NCI-H226 (cell line): ENCODE measurements at regions not wholly inside any gene's neighbourhood (a gene's known extent, or its start where the extent isn't known, plus 50 kb on each side); places are given as distances from the start of the nearest gene placed in this dataset.
"Not testable (repeated sequence)": the region's sequence is repeated elsewhere in the genome, so short reads cannot be mapped to it uniquely, and the experiment has no call there.

Experiments used
- DNase-seq: peaks from one replicate; pipeline ENCODE4 v3.0.0-alpha.2; 2015

- DNase-seq: no peak
Observed at GRCh38 chr2:19198381-19198780, 160.0 kb downstream of the OSR1 start.

DNA sequence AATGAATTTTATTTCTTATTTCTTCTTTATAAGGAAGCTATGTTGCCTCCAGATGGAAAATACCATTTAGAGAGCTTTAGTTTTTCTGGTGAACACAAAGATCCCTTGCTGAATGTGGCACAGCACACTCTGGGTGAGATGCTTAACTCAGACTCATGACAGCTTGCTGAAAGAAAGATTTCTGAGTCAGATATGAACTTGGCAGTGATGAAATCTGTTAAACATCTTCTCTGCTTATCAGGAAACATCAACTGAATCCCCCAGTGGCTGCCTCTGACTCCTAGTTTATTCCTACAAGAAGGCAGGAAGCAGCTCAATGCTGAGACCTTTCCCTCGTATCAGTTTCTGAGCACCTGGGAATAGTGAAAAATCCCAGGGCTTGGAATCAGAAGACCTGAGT is 162.8 kb downstream of the OSR1 start:
- no peak for DNase-seq

GRCh38 chr2:19189391-19189790 is 169.0 kb downstream of the OSR1 start:
- DNase-seq: no peak

DNA sequence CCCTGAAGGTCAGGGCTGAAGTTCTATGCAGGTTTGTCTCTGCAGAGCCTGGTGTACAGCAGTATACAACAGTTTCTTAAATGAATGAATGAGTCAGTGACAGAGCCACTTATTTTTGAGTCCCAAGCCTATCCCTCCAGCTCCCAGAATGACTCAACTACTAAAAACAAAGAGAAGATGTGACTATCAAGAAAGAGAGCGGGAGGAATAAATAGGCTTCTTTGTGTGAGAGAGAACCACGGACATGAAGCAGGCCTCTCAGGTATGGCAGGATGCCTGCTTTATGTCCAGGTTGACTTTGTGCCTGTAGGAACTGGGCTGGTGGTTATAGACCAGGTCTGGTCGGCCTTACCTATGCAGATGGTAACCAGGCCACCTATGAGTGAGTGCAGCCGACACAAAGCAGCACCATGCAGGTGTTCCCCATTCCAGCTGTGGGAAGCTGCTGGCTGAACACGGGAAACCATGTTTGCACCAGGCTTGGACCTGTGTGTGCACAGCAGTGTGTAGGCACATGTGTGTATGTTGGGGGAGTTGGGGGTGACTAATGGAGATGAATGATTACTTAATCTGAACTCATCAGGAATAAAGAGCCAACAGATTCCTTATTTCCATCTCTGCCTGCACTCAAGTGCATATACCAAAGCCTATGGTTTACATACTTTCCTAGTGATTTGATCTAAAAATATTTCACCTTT is 171.0 kb downstream of the OSR1 start:
- DNase-seq: no peak

- DNase-seq: peak; percentile 10
Observed at GRCh38 chr2:19185086-19185485, 173.3 kb downstream of the OSR1 start.

- DNase-seq: peak; percentile 66
Observed at GRCh38 chr2:19178175-19178574, 180.2 kb downstream of the OSR1 start.

DNA sequence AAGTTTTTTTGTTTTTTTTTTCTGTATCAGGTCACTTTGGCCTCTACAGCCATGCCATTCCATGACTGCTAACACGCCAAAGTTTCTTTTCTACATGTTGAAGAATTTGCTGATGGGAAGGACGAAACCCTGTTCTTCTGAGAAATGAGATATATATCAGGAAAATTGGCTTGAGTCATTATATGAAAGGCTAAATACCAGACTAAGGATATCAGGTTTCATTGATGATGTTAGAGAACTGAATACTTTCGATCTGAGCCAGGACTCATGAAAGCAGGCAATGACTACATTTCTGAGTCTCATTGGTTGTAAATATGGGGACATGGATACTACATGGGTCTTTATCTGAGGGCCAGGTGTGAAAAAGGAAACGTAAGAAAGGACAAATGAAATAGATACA is 181.4 kb downstream of the OSR1 start:
- no peak for DNase-seq

GRCh38 chr2:19176172-19176852 is 182.1 kb downstream of the OSR1 start:
- DNase-seq: no peak

DNA sequence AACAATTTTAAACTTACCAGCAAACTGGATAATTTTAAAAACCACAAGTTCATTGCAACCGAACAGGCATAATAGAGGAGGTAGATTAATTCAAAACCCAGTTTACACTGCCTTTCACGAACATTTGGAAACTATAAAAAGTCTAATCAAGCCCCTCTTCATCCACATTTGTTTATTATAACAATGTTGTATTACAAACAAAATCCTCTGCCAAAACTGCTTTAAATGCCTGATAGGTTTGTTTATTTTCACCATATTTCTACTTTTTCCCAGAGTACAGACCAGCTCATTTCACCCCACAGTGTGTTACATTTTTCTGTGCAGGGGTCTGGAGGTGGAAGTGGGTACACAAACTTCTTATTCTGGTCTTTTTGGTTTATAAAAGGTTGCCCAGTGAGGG is 184.2 kb downstream of the OSR1 start:
- DNase-seq: no peak

DNA sequence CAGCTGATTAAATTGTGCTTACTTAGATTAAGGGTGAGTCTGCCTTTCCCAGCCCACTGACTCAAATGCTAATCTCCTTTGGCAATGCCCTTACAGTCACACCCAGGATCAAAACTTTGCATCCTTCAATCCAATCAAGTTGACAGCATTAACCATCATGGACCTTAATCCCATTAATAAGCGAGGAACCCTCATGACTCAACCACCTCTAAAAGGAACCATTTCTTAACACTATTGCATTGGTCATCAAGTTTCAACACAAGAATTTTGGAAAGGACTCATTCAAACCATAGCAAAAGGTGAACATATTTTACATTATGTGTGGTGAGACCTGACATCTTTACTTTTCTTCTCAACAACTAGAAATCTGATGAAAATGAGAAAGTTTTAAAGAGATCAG is 187.0 kb downstream of the OSR1 start:
- no peak for DNase-seq

GRCh38 chr2:19169134-19169768 is 189.2 kb downstream of the OSR1 start:
- DNase-seq: no peak

- not testable (repeated sequence) for DNase-seq
Observed at GRCh38 chr2:19164099-19164498, 194.3 kb downstream of the OSR1 start.

DNA sequence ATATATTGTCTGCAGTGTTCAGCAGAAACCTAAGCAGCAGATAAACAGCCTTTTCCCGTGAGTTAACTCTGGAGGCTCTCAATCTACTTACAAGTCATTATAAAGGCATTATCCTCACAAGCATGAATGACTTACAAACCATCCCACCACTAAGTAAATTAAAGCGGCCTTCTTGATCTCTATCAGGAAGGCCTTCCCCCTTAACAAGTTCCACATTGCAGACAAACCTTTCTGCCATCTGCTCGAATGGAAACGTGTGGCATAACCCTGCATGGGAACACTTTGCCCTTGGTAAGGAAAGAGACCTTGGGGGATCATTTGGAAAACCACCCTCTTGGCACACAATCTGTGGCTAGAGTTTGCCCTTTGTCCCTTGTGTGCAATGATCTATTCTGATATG is 199.5 kb downstream of the OSR1 start:
- no peak for DNase-seq

DNA sequence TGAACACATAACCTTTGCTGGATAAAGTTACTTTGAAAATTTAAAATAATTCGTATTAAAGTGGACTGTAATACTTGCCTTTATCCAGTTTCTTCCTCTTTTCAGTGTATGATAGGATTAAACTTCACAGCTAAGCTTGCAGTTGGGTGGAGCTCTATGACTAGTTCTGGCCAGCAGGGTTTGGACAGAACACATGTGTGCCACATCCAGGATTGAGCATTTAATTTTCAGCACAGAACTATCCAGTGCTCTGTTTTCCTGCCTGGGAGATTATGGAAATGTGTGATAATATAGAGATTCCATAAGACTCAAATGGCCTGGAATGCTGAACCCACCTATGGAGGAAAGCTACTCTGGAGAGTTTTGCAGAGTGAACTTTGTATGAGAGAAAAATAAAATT is 200.2 kb downstream of the OSR1 start:
- no peak for DNase-seq

GRCh38 chr2:19156646-19157045 is 201.8 kb downstream of the OSR1 start:
- DNase-seq: no peak

- DNase-seq: no peak
Observed at GRCh38 chr2:19150726-19151125, 207.7 kb downstream of the OSR1 start.

DNA sequence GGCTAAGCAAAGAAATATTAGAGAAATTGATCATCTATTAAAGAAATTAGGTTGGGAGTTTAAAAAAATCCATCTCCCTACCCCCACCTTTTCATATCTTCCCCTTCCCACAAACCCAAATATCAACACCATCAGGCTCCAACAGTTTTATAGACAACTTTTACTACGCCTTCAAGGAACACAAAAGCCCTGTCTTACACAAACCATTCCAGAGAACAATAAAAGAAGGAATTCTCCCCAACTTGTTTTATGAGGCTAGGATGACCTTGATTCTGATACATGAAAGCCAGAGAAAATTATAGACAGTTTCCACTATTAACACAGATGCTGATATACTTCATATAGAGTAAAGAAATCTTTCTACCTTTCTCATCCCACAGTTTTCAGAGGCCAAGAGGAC is 211.6 kb downstream of the OSR1 start:
- no peak for DNase-seq

- no peak for DNase-seq
Observed at GRCh38 chr2:19141234-19142004, 217.0 kb downstream of the OSR1 start.

DNA sequence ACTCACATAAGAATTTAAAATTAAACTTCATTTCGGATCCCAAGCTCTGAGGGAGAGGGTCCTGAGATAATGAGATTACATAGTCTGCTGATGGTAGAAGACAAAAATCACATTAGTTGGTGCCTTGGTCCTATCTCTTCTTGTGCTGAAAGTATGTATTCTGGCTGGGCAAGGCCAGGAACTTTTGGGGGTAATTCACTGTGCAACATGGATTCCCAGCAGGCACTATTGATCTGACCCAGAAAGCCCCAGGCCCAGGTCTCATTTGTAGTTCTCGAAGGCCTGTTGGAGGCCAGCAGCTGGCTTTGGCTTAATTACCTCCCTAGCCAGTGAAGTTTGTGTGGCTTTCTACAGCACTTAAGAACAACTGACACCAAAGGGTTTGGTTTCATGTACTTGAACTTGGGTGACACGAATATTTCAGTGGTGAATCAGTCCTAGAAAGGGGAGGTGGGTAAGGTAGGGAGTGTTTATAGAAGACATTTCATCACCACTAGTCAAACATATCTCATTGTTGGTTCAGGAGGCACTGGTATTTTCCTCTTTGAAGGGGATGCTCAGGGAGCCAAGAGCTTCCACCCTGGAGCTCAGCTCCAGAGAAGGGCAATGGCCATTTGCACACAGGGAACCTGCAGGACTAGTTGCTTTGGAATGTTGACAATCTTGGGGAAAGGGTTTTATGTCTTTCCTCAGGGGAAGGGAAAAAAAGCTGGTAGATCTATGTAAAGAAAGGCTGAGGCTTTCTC is 217.8 kb downstream of the OSR1 start:
- peak; percentile 50 for DNase-seq

GRCh38 chr2:19139386-19139785 is 219.0 kb downstream of the OSR1 start:
- DNase-seq: no peak

DNA sequence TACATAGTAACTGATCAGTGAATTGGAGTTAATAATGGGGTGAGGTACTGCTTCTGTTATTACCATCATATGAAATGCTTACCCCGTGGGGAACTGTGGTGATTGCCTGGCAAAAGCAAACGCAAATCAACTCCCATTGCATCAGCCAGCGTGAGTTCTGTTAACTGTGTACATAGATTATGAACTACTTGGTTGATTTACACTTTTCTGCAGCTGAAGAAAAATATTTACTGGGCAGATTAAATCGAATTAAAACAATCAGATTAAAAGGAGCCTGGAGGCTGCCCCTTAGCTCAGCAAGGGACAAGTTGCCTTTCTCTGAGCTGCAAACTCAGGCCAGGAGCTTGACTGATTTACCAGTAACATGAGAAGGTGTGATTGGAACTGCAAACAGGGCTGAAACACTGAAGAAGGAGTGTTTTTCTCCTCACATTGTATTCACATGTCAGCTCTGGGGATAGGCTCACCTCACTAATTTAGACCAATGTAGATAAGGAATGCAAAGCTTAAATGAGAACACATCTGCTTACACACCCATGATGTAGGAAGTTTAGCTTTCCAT is 220.1 kb downstream of the OSR1 start:
- DNase-seq: no peak

- no peak for DNase-seq
Observed at GRCh38 chr2:19137433-19137832, 221.0 kb downstream of the OSR1 start.
